ENCODE measurements at regions not wholly inside any gene's neighbourhood (a gene's known extent, or its start where the extent isn't known, plus 50 kb on each side); places are given as distances from the start of the nearest gene placed in this dataset.

GRCh38 chr1:72530646-72531045, 248.3 kb upstream of the NEGR1 start:
- TF ChIP-seq POLR2AphosphoS5 (IDR thresholded peaks at IDR 0.05; ENCODE audit: borderline replicate concordance, low read depth, low read length), result no peak
- TF ChIP-seq EZH2 (IDR thresholded peaks at IDR 0.05), result no peak
- TF ChIP-seq FOXP2 (optimal IDR thresholded peaks at IDR 0.05; ENCODE audit: control extremely low read depth, extremely low read length, insufficient read depth), result no peak
